Progenitor cell of endocrine pancreas (in vitro differentiated cells): ENCODE measurements at regions not wholly inside any gene's neighbourhood (a gene's known extent, or its start where the extent isn't known, plus 50 kb on each side); places are given as distances from the start of the nearest gene placed in this dataset.

Source experiments
- DNase-seq: peaks from one replicate; pipeline ENCODE4 v3.0.0; 2021; ENCODE audit warnings: low spot score; ENCODE audit not compliant: unreplicated experiment
- H3K27ac Mint-ChIP-seq: 2 replicates; pipeline ENCODE4 v1.8.0; 2021; ENCODE audit warnings: mild to moderate bottlenecking, moderate library complexity, mixed read lengths
- H3K27me3 Mint-ChIP-seq: 2 replicates; pipeline ENCODE4 v1.8.0; 2021; ENCODE audit warnings: mixed read lengths
- H3K36me3 Mint-ChIP-seq: 2 replicates; pipeline ENCODE4 v1.8.0; 2022; ENCODE audit warnings: mixed read lengths; ENCODE audit not compliant: insufficient read depth
- H3K4me1 Mint-ChIP-seq: 2 replicates; pipeline ENCODE4 v1.8.0; 2021; ENCODE audit warnings: low read depth, mixed read lengths
- H3K4me3 Mint-ChIP-seq: 2 replicates; pipeline ENCODE4 v1.8.0; 2021; ENCODE audit warnings: low read depth, mild to moderate bottlenecking, moderate library complexity, mixed read lengths
- H3K9me3 Mint-ChIP-seq: 2 replicates; pipeline ENCODE4 v1.8.0; 2021; ENCODE audit warnings: low read depth, mixed read lengths
- CTCF ChIP-seq: fragments of 200-600 bp; sonication (generic); IDR thresholded peaks from one replicate; pipeline ENCODE4 v1.5.0; 2021; ENCODE audit warnings: antibody characterized with exemption, mild to moderate bottlenecking; ENCODE audit not compliant: unreplicated experiment

- peaks cover 3% of the 10 kb centered on the region for H3K4me1 Mint-ChIP-seq
- no peaks in the 10 kb centered on the region for H3K9me3 Mint-ChIP-seq
- H3K27ac Mint-ChIP-seq = no peak overlapping the region
- H3K27me3 Mint-ChIP-seq = peaks cover 40% of the 10 kb centered on the region
- no peak for DNase-seq
- no peaks in the 10 kb centered on the region for H3K36me3 Mint-ChIP-seq
- no peak for TF ChIP-seq CTCF
- no peak overlapping the region for H3K4me3 Mint-ChIP-seq
These were observed 68.1 kb upstream of the SEC14L1 start for GRCh38 chr17:77072670-77073069.

GRCh38 chr17:77074681-77075080 is 66.1 kb upstream of the SEC14L1 start:
- Mint-ChIP-seq H3K27ac (no peak overlapping the region), H3K27me3 (peaks cover 39% of the 10 kb centered on the region), H3K4me3 (no peak overlapping the region), H3K4me1 (peaks cover 3% of the 10 kb centered on the region), H3K36me3 (no peaks in the 10 kb centered on the region), H3K9me3 (no peaks in the 10 kb centered on the region)
- no peak for TF ChIP-seq CTCF
- DNase-seq = no peak

- H3K27me3 Mint-ChIP-seq = peaks cover 34% of the 10 kb centered on the region
- TF ChIP-seq CTCF = no peak
- no peak overlapping the region for H3K4me3 Mint-ChIP-seq
These were observed 64.5 kb upstream of the SEC14L1 start for GRCh38 chr17:77076124-77076830.

GRCh38 chr17:77083531-77083930 is 57.2 kb upstream of the SEC14L1 start:
- no peak for TF ChIP-seq CTCF
- H3K27ac Mint-ChIP-seq = no peak overlapping the region
- no peaks in the 10 kb centered on the region for H3K9me3 Mint-ChIP-seq
- DNase-seq = no peak
- H3K4me3 Mint-ChIP-seq = no peak overlapping the region
- peaks cover 3% of the 10 kb centered on the region for H3K4me1 Mint-ChIP-seq
- no peaks in the 10 kb centered on the region for H3K36me3 Mint-ChIP-seq
- peaks cover 11% of the 10 kb centered on the region for H3K27me3 Mint-ChIP-seq

More at GRCh38 chr17:77076124-77076830, 64.5 kb upstream of the SEC14L1 start:
- no peaks in the 10 kb centered on the region for H3K36me3 Mint-ChIP-seq
- peaks cover 3% of the 10 kb centered on the region for H3K4me1 Mint-ChIP-seq
- H3K9me3 Mint-ChIP-seq = no peaks in the 10 kb centered on the region
- H3K27ac Mint-ChIP-seq = no peak overlapping the region
- DNase-seq = no peak

GRCh38 chr17:77085926-77086432 is 54.8 kb upstream of the SEC14L1 start:
- Mint-ChIP-seq H3K4me1 (peaks cover 15% of the 10 kb centered on the region), H3K27ac (no peak overlapping the region), H3K4me3 (no peak overlapping the region), H3K36me3 (peaks cover 4% of the 10 kb centered on the region), H3K9me3 (no peaks in the 10 kb centered on the region), H3K27me3 (peaks cover 8% of the 10 kb centered on the region)
- TF ChIP-seq CTCF = no peak
- no peak for DNase-seq
